Activated B cell treated with CpG ODN at 0.5 μM for 24 hours (primary cell): ENCODE measurements at regions not wholly inside any gene's neighbourhood (a gene's known extent, or its start where the extent isn't known, plus 50 kb on each side); places are given as distances from the start of the nearest gene placed in this dataset.

ENCODE experiments used
- ATAC-seq: fragments of 200-7000 bp; cut with Tn5 transposase; one replicate; pipeline ENCODE4 v1.10.0; 2021; ENCODE audit warnings: low read depth, mild to moderate bottlenecking, moderate library complexity
- CTCF ChIA-PET: fragments of 350-600 bp; sonication (Branson Sonifier 250); formaldehyde crosslinking; loops from one replicate; lab custom pipeline; 2021; ENCODE audit warnings: antibody characterized with exemption; lab: Charles Lee
- POLR2A ChIA-PET: fragments of 350-600 bp; sonication (Branson Sonifier 250); formaldehyde crosslinking; loops from one replicate; lab custom pipeline; 2021; ENCODE audit warnings: antibody characterized with exemption; lab: Charles Lee
- DNase-seq: peaks from one replicate; pipeline ENCODE4 v3.0.0; 2022
- H3K27ac Mint-ChIP-seq: one replicate; pipeline ENCODE4 v1.8.0; 2020; ENCODE audit warnings: mixed read lengths
- H3K27me3 Mint-ChIP-seq: one replicate; pipeline ENCODE4 v1.8.0; 2021; ENCODE audit warnings: mixed read lengths
- H3K36me3 Mint-ChIP-seq: one replicate; pipeline ENCODE4 v1.8.0; 2021; ENCODE audit warnings: low read depth, mixed read lengths
- H3K4me1 Mint-ChIP-seq: one replicate; pipeline ENCODE4 v1.8.0; 2021; ENCODE audit warnings: mixed read lengths
- H3K4me3 Mint-ChIP-seq: one replicate; pipeline ENCODE4 v1.8.0; 2020; ENCODE audit warnings: mild to moderate bottlenecking, mixed read lengths
- H3K9me3 Mint-ChIP-seq: one replicate; pipeline ENCODE4 v1.8.0; 2020; ENCODE audit warnings: mixed read lengths
- CTCF ChIP-seq: fragments of 200-600 bp; IDR thresholded peaks from one replicate; pipeline ENCODE4 v1.8.0; 2022; ENCODE audit warnings: antibody characterized with exemption, mild to moderate bottlenecking
- intact Hi-C: fragments of 100-400 bp; cut with micrococcal nuclease; formaldehyde crosslinking; loops from one replicate; pipeline ENCODE4 v1.15.1; 2024

DNA sequence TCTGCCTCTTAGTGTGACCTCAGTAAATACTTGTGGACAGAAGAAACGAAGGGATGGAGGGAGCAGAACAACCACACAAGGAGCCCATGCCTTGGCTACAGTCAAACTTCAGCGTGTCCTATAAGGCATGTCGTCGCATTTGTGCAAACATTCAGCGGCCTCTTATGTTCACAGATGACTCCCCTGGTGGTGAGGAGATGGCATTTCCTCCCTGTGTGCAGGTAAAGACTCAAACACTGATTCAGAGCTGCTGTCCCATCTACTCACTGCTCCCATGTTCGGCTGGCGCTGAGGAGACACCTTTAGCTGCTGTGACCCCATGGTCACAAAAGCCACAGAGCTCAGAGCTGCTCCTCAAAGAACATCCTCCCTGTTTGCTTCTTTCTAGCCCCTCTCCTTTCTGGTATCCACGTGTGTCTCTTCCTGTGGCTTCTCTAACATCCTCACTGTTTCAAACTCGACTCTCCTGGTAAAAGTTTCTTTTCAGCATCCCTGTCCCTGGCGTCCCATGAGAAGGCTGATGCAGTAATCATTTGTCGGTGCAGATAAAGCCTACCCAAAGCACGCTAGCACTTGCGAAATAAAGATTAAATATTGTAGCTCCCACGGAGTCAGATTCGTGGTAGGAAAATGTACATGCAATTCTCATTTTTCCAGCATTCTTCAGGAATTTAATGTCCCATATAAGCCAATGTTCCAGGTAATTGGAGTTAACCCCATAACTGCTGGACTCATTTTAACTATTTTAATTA is 124.9 kb upstream of the NEBL start:
- H3K4me1 Mint-ChIP-seq = no peaks in the 10 kb centered on the region
- H3K27me3 Mint-ChIP-seq = peaks cover 6% of the 10 kb centered on the region
- ChIA-PET POLR2A (no interaction called here), CTCF (no interaction called here)
- no peak overlapping the region for H3K27ac Mint-ChIP-seq
- intact Hi-C loops = loop anchor here (2.0 kb wide), 1 partner anchor 163 kb away; no protein-coding TSS in a partner anchor
- no peak overlapping the region for H3K4me3 Mint-ChIP-seq
- no peak for TF ChIP-seq CTCF
- ATAC-seq = no peak
- no peak for DNase-seq
- no peaks in the 10 kb centered on the region for H3K36me3 Mint-ChIP-seq
- H3K9me3 Mint-ChIP-seq = no peaks in the 10 kb centered on the region

GRCh38 chr10:21021231-21021630 is 124.1 kb upstream of the NEBL start:
- Mint-ChIP-seq H3K27ac (no peak overlapping the region), H3K9me3 (no peaks in the 10 kb centered on the region), H3K36me3 (no peaks in the 10 kb centered on the region), H3K4me3 (no peak overlapping the region), H3K27me3 (peaks cover 6% of the 10 kb centered on the region), H3K4me1 (no peaks in the 10 kb centered on the region)
- DNase-seq (no peak), ATAC-seq (no peak)
- CTCF ChIA-PET = no interaction called here
- POLR2A ChIA-PET = no interaction called here
- intact Hi-C loops = loop anchor here (2.0 kb wide), 1 partner anchor 162 kb away; no protein-coding TSS in a partner anchor
- no peak for TF ChIP-seq CTCF

DNA sequence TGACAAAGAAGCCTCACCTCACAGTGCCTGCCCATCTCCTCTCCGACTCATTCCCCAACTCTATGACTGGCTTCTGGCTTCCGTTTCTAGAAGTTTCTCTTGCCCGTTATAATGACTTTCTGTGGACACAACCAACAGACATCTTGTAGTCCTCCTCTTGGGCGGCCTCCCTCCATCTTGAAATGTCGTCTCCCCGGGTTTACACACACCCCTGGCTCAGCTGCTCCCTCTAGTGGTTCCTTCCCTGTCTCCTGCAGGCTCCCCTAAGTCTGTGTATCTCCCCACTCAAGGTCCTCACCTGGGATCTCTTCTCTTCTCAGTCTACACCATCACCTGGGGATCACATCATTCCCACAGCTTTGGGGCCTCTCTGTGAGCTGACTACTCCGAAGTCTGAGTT is 123.4 kb upstream of the NEBL start:
- H3K4me1 Mint-ChIP-seq = no peaks in the 10 kb centered on the region
- POLR2A ChIA-PET = no interaction called here
- peaks cover 6% of the 10 kb centered on the region for H3K27me3 Mint-ChIP-seq
- no peak for TF ChIP-seq CTCF
- CTCF ChIA-PET = no interaction called here
- intact Hi-C loops = loop anchor here (2.0 kb wide), 1 partner anchor 162 kb away; no protein-coding TSS in a partner anchor
- no peak for ATAC-seq
- no peaks in the 10 kb centered on the region for H3K36me3 Mint-ChIP-seq
- H3K4me3 Mint-ChIP-seq = no peak overlapping the region
- H3K27ac Mint-ChIP-seq = no peak overlapping the region
- no peak for DNase-seq
- no peaks in the 10 kb centered on the region for H3K9me3 Mint-ChIP-seq

DNA sequence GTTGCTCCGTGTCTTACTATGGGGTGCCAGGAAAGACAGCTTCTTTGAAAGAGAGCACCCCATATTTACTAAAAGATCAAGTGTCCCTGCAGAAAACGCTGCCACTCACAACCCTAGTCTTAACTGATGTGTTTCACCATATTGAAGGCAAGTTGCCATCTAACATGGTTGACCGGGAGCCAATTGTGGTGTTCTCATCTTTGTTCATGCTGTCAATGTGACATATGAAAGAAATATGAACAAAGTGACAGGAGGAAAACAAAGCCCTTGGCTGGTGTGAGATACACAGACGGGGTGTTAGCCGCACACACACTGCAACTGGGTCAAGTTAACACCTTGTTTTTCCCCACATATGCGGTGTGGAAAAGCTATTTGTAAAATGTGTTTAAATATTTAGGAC is 122.3 kb upstream of the NEBL start:
- POLR2A ChIA-PET = no interaction called here
- Mint-ChIP-seq H3K27ac (no peak overlapping the region), H3K4me1 (no peaks in the 10 kb centered on the region), H3K9me3 (no peaks in the 10 kb centered on the region), H3K4me3 (no peak overlapping the region), H3K36me3 (no peaks in the 10 kb centered on the region), H3K27me3 (peaks cover 4% of the 10 kb centered on the region)
- ATAC-seq (no peak), DNase-seq (no peak)
- CTCF ChIA-PET = no interaction called here
- TF ChIP-seq CTCF = no peak
- intact Hi-C loops = no loop called here

DNA sequence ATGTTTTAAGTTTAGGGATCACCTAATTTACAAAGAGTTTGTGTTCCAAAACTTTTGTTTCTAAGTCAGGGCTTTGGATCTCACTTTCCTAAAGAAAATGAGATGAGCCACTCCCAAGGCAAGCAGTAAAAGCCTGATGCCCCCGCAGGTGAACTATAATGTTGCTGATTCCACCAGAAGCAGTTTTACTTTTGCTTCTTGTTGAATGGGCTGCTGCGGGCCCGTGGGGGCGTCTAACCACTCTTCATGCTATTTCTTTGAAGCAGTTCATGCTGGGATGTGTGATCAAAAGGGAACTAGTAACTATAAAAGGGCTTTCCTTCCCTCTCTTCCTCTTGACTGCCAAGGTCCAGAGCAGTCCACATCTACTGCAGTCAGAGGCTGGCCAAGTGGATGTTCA is 118.7 kb upstream of the NEBL start:
- intact Hi-C loops = no loop called here
- H3K4me3 Mint-ChIP-seq = no peak overlapping the region
- no peak for ATAC-seq
- ChIA-PET POLR2A (no interaction called here), CTCF (no interaction called here)
- no peaks in the 10 kb centered on the region for H3K36me3 Mint-ChIP-seq
- H3K9me3 Mint-ChIP-seq = no peaks in the 10 kb centered on the region
- no peak for TF ChIP-seq CTCF
- no peak overlapping the region for H3K27ac Mint-ChIP-seq
- no peak for DNase-seq
- peaks cover 4% of the 10 kb centered on the region for H3K27me3 Mint-ChIP-seq
- H3K4me1 Mint-ChIP-seq = no peaks in the 10 kb centered on the region
